Esophagus muscularis mucosa (tissue), 3 donors: ENCODE measurements at regions not wholly inside any gene's neighbourhood (a gene's known extent, or its start where the extent isn't known, plus 50 kb on each side); places are given as distances from the start of the nearest gene placed in this dataset.

Source experiments
- CTCF ChIP-seq, 3 experiments: fragments of 200-600 bp in 2 of 3; fragments of 450-650 bp in 1 of 3; sonication (generic) in 2 of 3; IDR thresholded peaks; one replicate each; pipeline ENCODE4 v1.5.1; 2017 to 2019; ENCODE audit warnings: antibody characterized with exemption in 3 of 3, mild to moderate bottlenecking in 2 of 3, moderate library complexity in 1 of 3
- POLR2A ChIP-seq: fragments of 450-650 bp; IDR thresholded peaks from one replicate; pipeline ENCODE4 v1.6.1; 2017; ENCODE audit warnings: antibody characterized with exemption, moderate library complexity, mild to moderate bottlenecking, low read depth
- POLR2AphosphoS5 ChIP-seq, 2 donors: sonication (generic); formaldehyde crosslinking; IDR thresholded peaks; one replicate each; pipeline ENCODE4 v1.6.1; 2017; ENCODE audit warnings: antibody characterized with exemption in 2 of 2

- TF ChIP-seq POLR2AphosphoS5 (IDR thresholded peaks at IDR 0.05) (no peak), CTCF (IDR thresholded peaks at IDR 0.05) (no peak), POLR2A (no peak)
These were observed 61.2 kb upstream of the CDC42BPA start for GRCh38 chr1:227379555-227379892.
